VCaP (cell line): ENCODE measurements at regions not wholly inside any gene's neighbourhood (a gene's known extent, or its start where the extent isn't known, plus 50 kb on each side); places are given as distances from the start of the nearest gene placed in this dataset.
A peak's percentile ranks its signal among the peaks of the same experiment; 100 is the strongest.

ENCODE experiments used
- H3K27ac ChIP-seq: fragments of 450-650 bp; 2 replicates; pipeline ENCODE4 v1.5.1; 2017
- CTCF ChIP-seq: fragments of 450-650 bp; conservative IDR thresholded peaks from 2 replicates; pipeline ENCODE4 v1.5.1; 2017; ENCODE audit warnings: mild to moderate bottlenecking, moderate library complexity

DNA sequence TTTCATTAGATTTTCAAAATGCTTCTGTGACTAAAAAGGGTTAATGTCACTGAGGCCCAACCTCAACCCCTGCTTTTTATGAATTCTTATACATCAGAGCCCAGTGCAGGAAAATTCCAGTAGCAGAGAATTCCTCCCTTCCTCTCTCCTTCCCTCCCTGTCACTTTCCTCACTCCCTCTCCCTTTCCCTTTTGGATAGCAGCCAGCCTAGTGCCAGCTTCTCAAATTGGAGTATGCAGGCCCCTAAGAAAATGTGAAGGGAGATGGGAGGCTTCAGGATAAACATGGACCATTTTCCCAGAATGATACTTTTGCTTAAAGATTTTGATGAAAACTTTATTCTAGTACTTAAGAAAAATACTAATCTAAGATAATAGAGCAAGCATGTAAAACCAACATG lies 507.4 kb downstream of the KDM4C start:
- TF ChIP-seq CTCF, result no peak
- peak overlapping the region; percentile 79; the same call in 1 of the 2 replicates for H3K27ac ChIP-seq

DNA sequence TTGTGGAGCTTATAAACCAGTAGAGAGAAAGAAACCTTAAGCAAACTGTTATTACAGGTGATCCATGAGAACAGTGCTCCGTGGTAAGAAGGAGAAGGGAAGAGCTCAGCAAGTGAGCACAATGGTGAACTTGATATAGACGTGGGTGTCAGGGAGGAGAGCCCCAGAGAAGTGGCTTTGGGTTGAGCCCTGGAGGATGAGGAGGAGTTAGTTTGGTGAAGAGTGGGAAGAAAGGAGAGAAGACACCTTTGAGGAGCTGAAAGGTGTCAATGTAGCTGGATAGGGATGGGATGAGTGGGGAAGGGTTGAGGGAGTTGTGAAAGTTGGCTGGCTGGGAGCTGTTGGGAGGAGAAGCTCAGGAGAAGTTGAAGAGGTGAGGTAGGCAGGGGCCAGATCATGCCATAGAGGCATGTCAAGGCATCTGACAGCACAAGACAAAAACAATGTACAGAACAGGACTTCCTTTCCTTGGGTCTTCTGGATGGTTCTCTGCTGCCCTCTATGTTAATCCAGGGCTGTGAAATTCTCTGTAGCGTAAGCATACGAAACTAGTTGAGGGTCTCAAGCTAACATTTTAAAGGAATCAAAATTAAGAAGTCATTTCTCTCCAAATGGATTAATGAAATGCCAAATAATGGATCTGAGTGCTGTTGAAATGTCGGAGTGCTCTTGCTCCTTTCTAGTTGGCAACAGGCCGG lies 501.9 kb downstream of the KDM4C start:
- H3K27ac ChIP-seq, result no peak overlapping the region
- no peak; the same call in 1 of the 2 replicates for TF ChIP-seq CTCF

DNA sequence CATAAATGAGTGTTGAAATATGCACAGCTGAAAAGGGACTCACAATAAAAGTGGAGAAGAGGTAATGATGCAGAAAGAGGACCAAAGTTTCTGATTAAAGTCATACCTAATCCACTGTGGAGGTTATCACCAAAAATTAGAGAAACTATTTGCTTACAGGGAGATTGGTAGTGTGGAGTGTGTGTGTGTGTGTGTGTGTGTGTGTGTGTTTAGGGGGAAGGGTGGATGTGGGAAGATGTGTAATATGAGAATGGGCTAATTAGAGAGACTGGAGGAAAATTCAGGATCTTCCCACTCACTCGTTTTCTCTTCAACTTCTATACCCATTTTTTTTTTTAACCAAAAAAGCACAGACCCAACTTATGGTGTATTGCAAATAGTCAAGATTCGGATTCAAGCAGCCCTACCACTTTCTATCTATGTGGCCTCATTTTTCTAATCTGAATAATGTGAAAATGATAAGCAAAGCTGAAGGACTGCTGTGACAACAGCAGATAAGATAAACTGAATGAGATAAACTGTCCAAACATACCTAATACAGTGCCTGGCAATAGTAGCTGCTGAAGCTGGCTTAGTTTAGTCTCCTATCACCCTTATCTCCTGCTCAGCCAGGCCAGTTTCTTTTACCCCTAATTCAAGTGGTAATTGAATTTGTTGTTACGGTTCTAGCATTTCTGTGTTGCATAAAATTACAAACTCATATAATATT lies 501.1 kb downstream of the KDM4C start:
- no peak overlapping the region for H3K27ac ChIP-seq
- TF ChIP-seq CTCF, result no peak

GRCh38 chr9:7246917-7247522 lies 489.2 kb downstream of the KDM4C start:
- H3K27ac ChIP-seq, result no peak overlapping the region
- no peak for TF ChIP-seq CTCF

GRCh38 chr9:7245976-7246580 lies 488.3 kb downstream of the KDM4C start:
- no peak for TF ChIP-seq CTCF

GRCh38 chr9:7243838-7244237 lies 486.1 kb downstream of the KDM4C start:
- TF ChIP-seq CTCF, result no peak
- H3K27ac ChIP-seq, result peak overlapping the region; percentile 25; the same call in 1 of the 2 replicates

More at GRCh38 chr9:7245976-7246580, 488.3 kb downstream of the KDM4C start:
- H3K27ac ChIP-seq, result no peak overlapping the region

DNA sequence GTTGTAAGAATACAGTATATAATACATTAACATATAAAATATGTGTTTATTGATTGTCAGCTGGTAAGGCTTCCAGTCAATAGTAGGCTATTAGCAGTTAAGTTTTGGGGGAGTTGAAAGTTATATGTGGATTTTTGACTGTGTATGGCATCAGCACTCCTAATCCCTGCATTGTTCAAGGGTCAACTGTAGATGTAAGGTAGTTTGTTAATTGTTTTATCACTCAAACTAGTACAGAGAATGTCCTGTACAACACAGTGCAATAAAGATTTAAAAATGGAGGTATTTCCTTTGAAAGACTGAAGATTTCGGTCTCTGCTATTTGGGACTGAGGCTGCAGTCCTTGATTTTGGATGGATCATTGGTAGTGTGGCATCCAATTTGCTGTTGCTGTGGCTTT lies 484.4 kb downstream of the KDM4C start:
- TF ChIP-seq CTCF, result no peak

More for the DNA sequence above, 484.4 kb downstream of the KDM4C start:
- H3K27ac ChIP-seq, result no peak overlapping the region
